C4-2B (cell line): ENCODE measurements at regions not wholly inside any gene's neighbourhood (a gene's known extent, or its start where the extent isn't known, plus 50 kb on each side); places are given as distances from the start of the nearest gene placed in this dataset.

Source experiments
- ZFX ChIP-seq: fragments of 450-650 bp; IDR thresholded peaks from 2 replicates; pipeline ENCODE4 v1.6.1; 2017
- TF ChIP-seq, protein P1 (sequence below): fragments of 450-650 bp; conservative IDR thresholded peaks from 2 replicates; pipeline ENCODE4 v1.5.1; 2017; ENCODE audit warnings: mild to moderate bottlenecking

DNA sequence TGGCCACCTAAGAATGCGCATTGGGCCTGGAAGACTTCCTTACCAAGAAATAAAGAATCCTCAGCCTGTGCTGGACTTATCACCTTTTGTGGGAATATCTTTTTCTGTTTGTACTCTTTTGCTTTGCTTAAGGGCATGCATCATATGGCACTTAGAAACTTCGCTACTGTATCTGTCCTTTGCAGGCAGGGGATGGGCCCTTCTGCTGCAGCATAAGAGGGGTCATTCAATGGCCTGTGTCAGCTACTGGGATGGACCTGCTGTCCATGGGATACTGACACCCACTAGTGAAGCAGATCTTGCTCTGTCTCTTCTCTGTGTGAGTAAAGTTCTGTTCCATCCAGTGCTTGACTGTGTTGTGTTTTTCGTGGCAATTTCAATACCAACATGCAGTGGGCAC is 239.0 kb upstream of the JUN start:
- TF ChIP-seq, protein P1, sequence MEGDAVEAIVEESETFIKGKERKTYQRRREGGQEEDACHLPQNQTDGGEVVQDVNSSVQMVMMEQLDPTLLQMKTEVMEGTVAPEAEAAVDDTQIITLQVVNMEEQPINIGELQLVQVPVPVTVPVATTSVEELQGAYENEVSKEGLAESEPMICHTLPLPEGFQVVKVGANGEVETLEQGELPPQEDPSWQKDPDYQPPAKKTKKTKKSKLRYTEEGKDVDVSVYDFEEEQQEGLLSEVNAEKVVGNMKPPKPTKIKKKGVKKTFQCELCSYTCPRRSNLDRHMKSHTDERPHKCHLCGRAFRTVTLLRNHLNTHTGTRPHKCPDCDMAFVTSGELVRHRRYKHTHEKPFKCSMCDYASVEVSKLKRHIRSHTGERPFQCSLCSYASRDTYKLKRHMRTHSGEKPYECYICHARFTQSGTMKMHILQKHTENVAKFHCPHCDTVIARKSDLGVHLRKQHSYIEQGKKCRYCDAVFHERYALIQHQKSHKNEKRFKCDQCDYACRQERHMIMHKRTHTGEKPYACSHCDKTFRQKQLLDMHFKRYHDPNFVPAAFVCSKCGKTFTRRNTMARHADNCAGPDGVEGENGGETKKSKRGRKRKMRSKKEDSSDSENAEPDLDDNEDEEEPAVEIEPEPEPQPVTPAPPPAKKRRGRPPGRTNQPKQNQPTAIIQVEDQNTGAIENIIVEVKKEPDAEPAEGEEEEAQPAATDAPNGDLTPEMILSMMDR = no peak
- TF ChIP-seq ZFX = no peak
